Esophagus muscularis mucosa (tissue), 4 donors: ENCODE measurements at regions not wholly inside any gene's neighbourhood (a gene's known extent, or its start where the extent isn't known, plus 50 kb on each side); places are given as distances from the start of the nearest gene placed in this dataset.
A peak's percentile ranks its signal among the peaks of the same experiment; 100 is the strongest.
"Not testable (repeated sequence)": the region's sequence is repeated elsewhere in the genome, so short reads cannot be mapped to it uniquely, and the experiment has no call there.

Experiments
- DNase-seq: peaks from one replicate; pipeline ENCODE4 v3.0.0-alpha.2; 2017; ENCODE audit errors: extremely low spot score
- H3K27ac ChIP-seq, 4 donors: fragments of 200-600 bp; sonication (generic); replicated peaks in 1 of 4; 1 replicate in 3 of 4; 2 replicates in 1 of 4; pipeline ENCODE4 v1.5.1; 2016 to 2019; ENCODE audit warnings: mild to moderate bottlenecking in 1 of 4
- H3K27me3 ChIP-seq, 4 donors: fragments of 200-600 bp; sonication (generic); one replicate each; pipeline versions ENCODE4 v1.5.1 to v1.6.0; 2016 to 2019
- H3K36me3 ChIP-seq, 4 donors: fragments of 200-600 bp; sonication (generic); one replicate each; pipeline ENCODE4 v1.5.1; 2016 to 2019
- H3K4me1 ChIP-seq, 4 donors: fragments of 200-600 bp; sonication (generic); one replicate each; pipeline ENCODE4 v1.5.1; 2016 to 2019
- H3K4me3 ChIP-seq, 4 donors: fragments of 200-600 bp; sonication (generic); 1 replicate in 2 of 4; 2 replicates in 2 of 4; pipeline ENCODE4 v1.5.1; 2016 to 2019; ENCODE audit warnings: mild to moderate bottlenecking in 4 of 4, moderate library complexity in 1 of 4
- H3K9me3 ChIP-seq, 4 donors: fragments of 200-600 bp; sonication (generic); 1 replicate in 3 of 4; 2 replicates in 1 of 4; pipeline ENCODE4 v1.5.1; 2016 to 2019
- EP300 ChIP-seq: sonication (generic); formaldehyde crosslinking; IDR thresholded peaks from one replicate; pipeline ENCODE4 v1.6.1; 2017; ENCODE audit warnings: antibody characterized with exemption
- POLR2A ChIP-seq: fragments of 450-650 bp; IDR thresholded peaks from one replicate; pipeline ENCODE4 v1.6.1; 2017; ENCODE audit warnings: antibody characterized with exemption, moderate library complexity, mild to moderate bottlenecking, low read depth
- POLR2AphosphoS5 ChIP-seq, 2 donors: sonication (generic); formaldehyde crosslinking; IDR thresholded peaks; one replicate each; pipeline ENCODE4 v1.6.1; 2017; ENCODE audit warnings: antibody characterized with exemption in 2 of 2
- WGBS: methylation state at CpG from one replicate; pipeline ENCODE4 v1.1.5; 2018; 5-methylcytosine and 5-hydroxymethylcytosine counted together
- intact Hi-C: fragments of 100-400 bp; cut with DNase I; formaldehyde crosslinking; loops from one replicate; pipeline ENCODE4 v1.15.1; 2023
- TF ChIP-seq, protein P1 (sequence below), 3 experiments: fragments of 200-600 bp in 2 of 3; fragments of 450-650 bp in 1 of 3; sonication (generic) in 2 of 3; IDR thresholded peaks; one replicate each; pipeline ENCODE4 v1.5.1; 2017 to 2019; ENCODE audit warnings: antibody characterized with exemption in 3 of 3, mild to moderate bottlenecking in 2 of 3, moderate library complexity in 1 of 3

DNA sequence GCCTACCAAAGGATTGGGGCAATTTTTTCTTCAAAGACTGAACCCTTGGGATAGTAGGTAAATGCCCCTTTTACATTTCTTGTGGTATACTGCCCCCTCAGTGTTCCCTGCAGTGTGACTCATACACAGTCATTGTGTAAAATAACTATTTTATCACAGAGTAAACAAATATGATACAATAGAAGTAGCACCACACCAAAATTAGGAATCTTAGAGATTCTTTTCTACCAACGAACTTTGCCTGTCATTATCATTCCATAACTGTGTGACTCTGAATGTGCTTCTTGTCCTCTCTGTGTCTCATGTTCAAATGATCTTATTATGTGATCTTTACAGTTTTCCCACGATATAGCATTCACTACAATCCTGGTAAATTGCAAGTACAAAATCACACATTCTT lies 517.0 kb downstream of the ZIC3 start:
- H3K36me3 ChIP-seq = no peaks in the 10 kb centered on the region
- no peak for TF ChIP-seq POLR2AphosphoS5 (IDR thresholded peaks at IDR 0.05)
- no peak overlapping the region for H3K27ac ChIP-seq
- intact Hi-C loops = no loop called here
- no peaks in the 10 kb centered on the region for H3K4me1 ChIP-seq
- H3K9me3 ChIP-seq = no peaks in the 10 kb centered on the region
- 29% methylated on average over 2 of the region's 2 CpGs for WGBS
- no peak overlapping the region for H3K4me3 ChIP-seq
- DNase-seq = no peak
- H3K27me3 ChIP-seq = no peaks in the 10 kb centered on the region

GRCh38 chrX:138110910-138111309 lies 545.0 kb downstream of the ZIC3 start:
- intact Hi-C loops, H3K4me3 ChIP-seq, H3K9me3 ChIP-seq, H3K36me3 ChIP-seq, H3K4me1 ChIP-seq, H3K27me3 ChIP-seq, DNase-seq, H3K27ac ChIP-seq: not testable (repeated sequence)
- WGBS = 86% methylated on average over 3 of the region's 3 CpGs

GRCh38 chrX:138127314-138127713 lies 561.4 kb downstream of the ZIC3 start:
- WGBS = 59% methylated on average over 8 of the region's 8 CpGs
- Histone ChIP-seq H3K9me3 (no peaks in the 10 kb centered on the region), H3K27ac (no peak overlapping the region), H3K4me1 (no peaks in the 10 kb centered on the region), H3K4me3 (no peak overlapping the region), H3K27me3 (no peaks in the 10 kb centered on the region), H3K36me3 (no peaks in the 10 kb centered on the region)
- no peak for TF ChIP-seq POLR2A
- TF ChIP-seq, protein P1, sequence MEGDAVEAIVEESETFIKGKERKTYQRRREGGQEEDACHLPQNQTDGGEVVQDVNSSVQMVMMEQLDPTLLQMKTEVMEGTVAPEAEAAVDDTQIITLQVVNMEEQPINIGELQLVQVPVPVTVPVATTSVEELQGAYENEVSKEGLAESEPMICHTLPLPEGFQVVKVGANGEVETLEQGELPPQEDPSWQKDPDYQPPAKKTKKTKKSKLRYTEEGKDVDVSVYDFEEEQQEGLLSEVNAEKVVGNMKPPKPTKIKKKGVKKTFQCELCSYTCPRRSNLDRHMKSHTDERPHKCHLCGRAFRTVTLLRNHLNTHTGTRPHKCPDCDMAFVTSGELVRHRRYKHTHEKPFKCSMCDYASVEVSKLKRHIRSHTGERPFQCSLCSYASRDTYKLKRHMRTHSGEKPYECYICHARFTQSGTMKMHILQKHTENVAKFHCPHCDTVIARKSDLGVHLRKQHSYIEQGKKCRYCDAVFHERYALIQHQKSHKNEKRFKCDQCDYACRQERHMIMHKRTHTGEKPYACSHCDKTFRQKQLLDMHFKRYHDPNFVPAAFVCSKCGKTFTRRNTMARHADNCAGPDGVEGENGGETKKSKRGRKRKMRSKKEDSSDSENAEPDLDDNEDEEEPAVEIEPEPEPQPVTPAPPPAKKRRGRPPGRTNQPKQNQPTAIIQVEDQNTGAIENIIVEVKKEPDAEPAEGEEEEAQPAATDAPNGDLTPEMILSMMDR (IDR thresholded peaks at IDR 0.05) = no peak
- TF ChIP-seq EP300 = no peak
- TF ChIP-seq POLR2AphosphoS5 (IDR thresholded peaks at IDR 0.05) = no peak
- intact Hi-C loops = loop anchor here (5.0 kb wide), 1 partner anchor 620 kb away; no protein-coding TSS in a partner anchor
- no peak for DNase-seq

GRCh38 chrX:138128027-138128671 lies 562.2 kb downstream of the ZIC3 start:
- Histone ChIP-seq H3K27ac (no peak overlapping the region), H3K4me3 (no peak overlapping the region), H3K36me3 (no peaks in the 10 kb centered on the region), H3K4me1 (no peaks in the 10 kb centered on the region), H3K9me3 (no peaks in the 10 kb centered on the region), H3K27me3 (no peaks in the 10 kb centered on the region)
- DNase-seq = no peak
- intact Hi-C loops = loop anchor here (5.0 kb wide), 1 partner anchor 619 kb away; no protein-coding TSS in a partner anchor
- TF ChIP-seq POLR2A (no peak), POLR2AphosphoS5 (IDR thresholded peaks at IDR 0.05) (no peak), EP300 (no peak)
- TF ChIP-seq, protein P1 (IDR thresholded peaks at IDR 0.05) = peak; percentile 36 to 58 (median 54)
- 32% methylated on average over 8 of the region's 8 CpGs for WGBS

- intact Hi-C loops = no loop called here
These were observed 560.8 kb downstream of the FGF13 start for GRCh38 chrX:138150709-138151108.

More at GRCh38 chrX:138150709-138151108, 560.8 kb downstream of the FGF13 start:
- no peak for DNase-seq
- H3K9me3 ChIP-seq = peaks cover 0 to 14% (median 0%) of the 10 kb centered on the region in 4 donors
- no peaks in the 10 kb centered on the region for H3K4me1 ChIP-seq
- no peak overlapping the region for H3K27ac ChIP-seq
- no peaks in the 10 kb centered on the region for H3K27me3 ChIP-seq
- TF ChIP-seq, protein P1 (IDR thresholded peaks at IDR 0.05) = no peak
- no peak for TF ChIP-seq POLR2A
- TF ChIP-seq EP300 = no peak
- no peak for TF ChIP-seq POLR2AphosphoS5 (IDR thresholded peaks at IDR 0.05)
- H3K36me3 ChIP-seq = no peaks in the 10 kb centered on the region
- 21% methylated on average over 2 of the region's 2 CpGs for WGBS
- no peak overlapping the region for H3K4me3 ChIP-seq
